Left cardiac atrium (tissue), 4 donors: ENCODE measurements at regions not wholly inside any gene's neighbourhood (a gene's known extent, or its start where the extent isn't known, plus 50 kb on each side); places are given as distances from the start of the nearest gene placed in this dataset.

ENCODE experiments used
- ATAC-seq, 2 donors: fragments of 200-7000 bp; cut with Tn5 transposase; one replicate each; pipeline ENCODE4 v1.9.1; 2020; ENCODE audit warnings: mild to moderate bottlenecking in 2 of 2, moderate library complexity in 2 of 2
- DNase-seq: peaks from one replicate; pipeline ENCODE4 v3.0.0-alpha.2; 2020
- intact Hi-C, 2 donors: fragments of 100-400 bp; cut with DNase I; formaldehyde crosslinking; loops; one replicate each; pipeline versions ENCODE4 v1.14.1 to v1.15.1; 2022 to 2023
- donor health status: DM: no; HTN: yes; CAD: no.
- donor health status: DM: no; HTN: yes; CAD: no; lungs with severe emphysema.
- donor health status: DM: yes; HTN: yes; CAD: no.
- donor health status: Dilated cardiomyopathy.

DNA sequence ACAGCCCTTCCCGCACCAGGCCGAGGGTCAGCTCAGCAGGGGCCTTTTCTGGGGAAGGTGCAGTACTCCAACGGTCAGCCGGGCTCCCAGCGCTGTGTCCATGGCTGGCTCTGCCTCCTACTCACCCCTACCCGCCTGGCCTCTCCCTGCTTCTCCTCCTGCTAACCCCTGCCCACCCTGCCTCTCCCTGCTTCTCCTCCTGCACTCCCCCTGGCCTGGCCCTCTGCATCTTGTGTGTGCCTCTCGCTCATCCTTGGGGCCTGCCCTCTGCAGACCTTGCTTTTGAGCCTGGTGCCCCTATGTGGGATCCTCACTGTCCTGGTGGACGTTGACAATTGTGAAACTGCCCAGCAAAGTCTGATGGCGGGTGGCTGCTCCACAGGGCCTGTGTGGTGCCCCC is 274.6 kb upstream of the IRX2 start:
- intact Hi-C loops: no loop called here
- no peak for DNase-seq
- ATAC-seq: no peak

- ATAC-seq (no peak), DNase-seq (no peak)
- intact Hi-C loops: no loop called here
These were observed 273.9 kb upstream of the IRX2 start for GRCh38 chr5:3025392-3025791.

GRCh38 chr5:3024976-3025375 is 273.5 kb upstream of the IRX2 start:
- intact Hi-C loops: no loop called here
- DNase-seq: no peak
- no peak for ATAC-seq

DNA sequence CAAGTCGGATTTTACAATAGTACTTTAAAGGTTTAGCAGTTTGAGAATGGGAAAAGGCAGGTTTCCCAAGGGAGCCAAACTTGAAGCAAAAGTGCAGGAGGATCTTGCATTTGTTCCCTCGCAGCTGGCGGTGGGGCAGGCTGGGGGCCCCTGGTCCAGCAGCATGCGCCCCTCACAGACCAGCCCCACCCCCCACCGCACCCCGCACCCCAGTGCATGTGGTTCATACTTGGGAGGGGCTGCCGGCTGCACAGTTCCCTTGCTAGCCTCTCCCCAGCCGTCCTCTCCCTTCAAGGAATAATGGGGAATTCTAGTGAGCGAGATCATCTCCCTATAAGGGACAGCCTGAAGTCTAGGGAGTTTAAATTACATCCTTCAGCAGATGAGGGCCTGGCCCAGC is 273.1 kb upstream of the IRX2 start:
- DNase-seq (no peak), ATAC-seq (no peak)
- intact Hi-C loops: no loop called here

GRCh38 chr5:3024126-3024525 is 272.6 kb upstream of the IRX2 start:
- intact Hi-C loops: no loop called here
- no peak for ATAC-seq
- no peak for DNase-seq

GRCh38 chr5:3023656-3024055 is 272.2 kb upstream of the IRX2 start:
- intact Hi-C loops: no loop called here

DNA sequence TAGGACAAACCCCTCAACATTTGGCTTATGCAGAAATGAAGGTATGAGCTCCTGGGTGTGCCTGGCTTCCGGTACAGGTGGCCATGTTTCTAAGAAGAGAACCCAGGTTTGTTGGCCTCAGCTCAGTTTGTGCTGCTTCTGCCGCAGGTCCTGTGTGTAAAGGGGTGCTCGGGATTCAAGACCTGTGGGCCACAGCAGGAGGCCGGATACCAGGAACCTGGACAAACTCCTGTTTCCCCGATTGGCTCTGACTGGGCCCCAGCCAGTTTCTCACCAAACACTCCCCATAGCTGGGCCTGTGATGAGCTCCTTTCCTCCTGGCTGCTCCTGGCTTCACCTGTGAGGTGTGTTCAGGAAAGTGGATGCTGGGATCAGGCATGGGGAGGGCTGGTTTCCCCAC is 271.2 kb upstream of the IRX2 start:
- ATAC-seq (no peak), DNase-seq (no peak)
- intact Hi-C loops: no loop called here

More at GRCh38 chr5:3023656-3024055, 272.2 kb upstream of the IRX2 start:
- DNase-seq (no peak), ATAC-seq (no peak)

DNA sequence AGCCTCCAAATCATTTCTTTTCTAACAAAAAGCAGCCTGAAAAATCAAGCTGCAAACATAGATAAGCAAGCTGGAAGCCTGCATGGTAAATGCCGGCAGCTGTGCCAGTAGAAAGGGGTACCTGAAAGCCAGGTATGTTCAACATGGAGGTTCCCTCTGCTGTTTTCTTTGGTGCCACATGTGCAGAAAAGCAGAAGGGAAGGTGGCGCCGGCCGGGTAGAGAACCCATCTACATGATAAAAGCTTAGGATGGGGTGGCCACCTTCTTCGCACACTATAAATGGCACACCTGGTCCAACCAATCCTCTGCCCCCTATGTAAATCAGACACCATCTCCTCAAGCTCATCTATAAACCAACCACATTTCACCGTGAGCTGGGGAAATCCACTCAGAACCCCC is 268.9 kb upstream of the IRX2 start:
- ATAC-seq: no peak
- no peak for DNase-seq
- intact Hi-C loops: no loop called here

GRCh38 chr5:3019045-3019444 is 267.6 kb upstream of the IRX2 start:
- no peak for ATAC-seq
- intact Hi-C loops: no loop called here
- DNase-seq: no peak

DNA sequence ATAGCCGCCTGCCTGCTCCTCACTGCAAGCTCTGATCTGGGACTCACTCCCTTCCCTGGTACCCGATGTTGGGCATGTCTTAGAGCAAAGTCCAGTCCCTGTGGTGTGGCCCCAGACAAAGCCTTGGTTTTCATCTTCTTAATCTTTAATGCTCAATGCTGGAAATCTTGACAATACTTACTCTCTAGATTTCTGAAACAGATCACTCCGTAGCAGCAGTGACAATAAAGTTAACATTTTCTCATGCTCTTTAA is 260.2 kb upstream of the IRX2 start:
- intact Hi-C loops: no loop called here
- ATAC-seq: no peak
- no peak for DNase-seq

- intact Hi-C loops: no loop called here
- DNase-seq: no peak
- no peak for ATAC-seq
These were observed 259.7 kb upstream of the IRX2 start for GRCh38 chr5:3010953-3011763.

DNA sequence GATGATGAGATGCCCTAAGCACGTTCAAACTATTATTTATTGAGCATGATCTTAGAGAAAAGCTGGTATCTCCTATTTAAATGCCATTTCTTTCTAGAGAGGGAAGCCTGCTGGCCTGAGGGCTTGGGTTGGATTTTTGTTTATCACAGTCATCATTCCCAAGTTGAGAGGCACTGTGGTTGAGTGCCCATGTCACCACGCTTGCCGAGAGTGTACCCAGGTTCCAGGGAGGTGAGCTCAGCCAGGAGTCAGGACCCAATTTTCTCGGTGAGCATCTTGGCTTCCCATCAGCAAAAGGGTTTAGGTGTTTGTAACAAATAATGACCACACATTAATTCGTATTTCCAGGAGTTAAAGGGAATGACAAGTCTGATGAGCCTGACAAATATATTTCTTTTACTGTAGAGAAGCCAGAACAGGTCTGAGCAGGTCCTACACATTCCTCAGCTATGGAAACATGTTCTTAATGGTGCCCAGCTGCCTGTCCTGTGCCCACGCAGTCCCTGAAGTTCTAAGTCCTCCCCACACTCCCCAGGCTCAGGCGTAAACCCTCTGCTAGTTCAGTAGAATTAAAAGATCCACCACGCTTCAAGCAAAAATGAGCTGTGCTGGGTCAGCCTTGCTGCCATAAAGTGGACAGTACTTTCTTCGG is 258.9 kb upstream of the IRX2 start:
- ATAC-seq: no peak
- no peak for DNase-seq
- intact Hi-C loops: no loop called here

DNA sequence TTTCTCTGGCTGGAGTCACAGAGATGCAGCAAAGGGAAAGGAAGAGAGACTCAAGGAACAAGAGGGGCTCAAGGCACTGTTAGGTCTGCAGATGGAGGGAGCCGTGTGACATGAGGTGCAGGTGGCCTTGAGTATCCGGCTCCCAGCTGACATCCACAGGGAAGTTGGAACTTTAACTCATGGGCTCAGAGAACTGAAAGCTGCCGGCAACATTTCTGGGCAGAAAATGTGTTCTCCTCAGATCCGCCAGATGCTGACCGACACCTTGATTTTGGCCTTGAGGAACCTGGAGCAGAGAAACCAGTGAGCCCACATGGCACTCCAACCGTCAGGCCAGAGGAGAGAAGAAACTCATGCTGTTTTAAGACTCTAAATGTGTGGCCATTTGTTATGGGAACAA is 258.1 kb upstream of the IRX2 start:
- intact Hi-C loops: no loop called here
- DNase-seq (no peak), ATAC-seq (no peak)

DNA sequence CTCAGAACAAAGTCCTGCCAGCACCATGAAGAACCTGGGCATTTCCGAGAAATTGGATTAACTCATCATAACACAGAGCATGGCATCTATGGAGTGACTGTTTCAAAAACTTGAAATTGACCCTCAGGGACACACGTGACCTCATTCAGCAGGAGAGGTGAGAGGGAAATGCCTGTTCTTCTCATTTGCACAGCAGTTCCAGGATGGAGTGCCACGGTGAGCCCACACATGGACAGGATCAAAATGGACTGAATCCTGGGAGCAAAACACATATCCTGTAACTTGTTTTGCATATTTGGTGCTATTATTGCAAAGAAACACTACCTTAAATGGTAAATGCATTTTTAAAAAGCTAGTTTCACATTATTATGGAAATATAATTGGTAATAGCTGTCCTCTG is 256.1 kb upstream of the IRX2 start:
- ATAC-seq (no peak), DNase-seq (no peak)
- intact Hi-C loops: no loop called here

DNA sequence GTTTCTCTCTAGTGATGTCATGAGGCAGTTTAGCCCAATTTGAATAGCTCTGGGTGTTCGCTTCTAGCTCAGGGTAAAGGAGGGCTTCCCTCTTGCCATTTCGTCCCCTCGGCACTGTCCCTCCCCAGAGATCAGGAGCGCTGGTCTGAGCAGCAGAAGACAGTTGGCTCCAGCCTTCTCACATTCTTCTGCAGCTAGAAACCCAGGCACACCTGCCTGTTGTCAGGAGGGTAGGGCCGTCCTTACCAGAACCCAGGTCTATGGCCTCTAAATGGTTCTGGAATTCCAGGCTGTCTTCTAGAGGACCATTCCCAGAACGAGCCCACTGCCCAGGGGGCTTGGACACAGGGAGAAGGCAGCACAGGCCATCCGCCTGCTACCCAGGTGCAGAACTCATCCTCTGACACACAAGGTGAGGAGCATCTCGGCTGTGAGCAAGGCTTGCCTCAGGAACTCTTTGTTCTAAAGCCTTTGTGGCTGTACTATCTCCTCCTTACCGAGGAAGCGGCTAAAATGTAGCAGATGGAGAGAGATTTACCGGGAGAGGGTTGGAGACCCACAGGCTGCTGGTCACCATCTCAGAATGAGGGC is 255.6 kb upstream of the IRX2 start:
- ATAC-seq (no peak), DNase-seq (no peak)
- intact Hi-C loops: no loop called here

GRCh38 chr5:3006526-3006925 is 255.0 kb upstream of the IRX2 start:
- intact Hi-C loops: no loop called here
- DNase-seq: no peak
- no peak for ATAC-seq

GRCh38 chr5:3004361-3005080 is 253.0 kb upstream of the IRX2 start:
- intact Hi-C loops: no loop called here
- ATAC-seq (no peak), DNase-seq (no peak)

- no peak for DNase-seq
- intact Hi-C loops: no loop called here
- no peak for ATAC-seq
These were observed 250.8 kb upstream of the IRX2 start for GRCh38 chr5:3002230-3002629.

- DNase-seq: no peak
- intact Hi-C loops: no loop called here
- no peak for ATAC-seq
These were observed 249.2 kb upstream of the IRX2 start for GRCh38 chr5:3000631-3001030.

- no peak for ATAC-seq
- intact Hi-C loops: no loop called here
- DNase-seq: no peak
These were observed 248.4 kb upstream of the IRX2 start for GRCh38 chr5:2999926-3000325.

DNA sequence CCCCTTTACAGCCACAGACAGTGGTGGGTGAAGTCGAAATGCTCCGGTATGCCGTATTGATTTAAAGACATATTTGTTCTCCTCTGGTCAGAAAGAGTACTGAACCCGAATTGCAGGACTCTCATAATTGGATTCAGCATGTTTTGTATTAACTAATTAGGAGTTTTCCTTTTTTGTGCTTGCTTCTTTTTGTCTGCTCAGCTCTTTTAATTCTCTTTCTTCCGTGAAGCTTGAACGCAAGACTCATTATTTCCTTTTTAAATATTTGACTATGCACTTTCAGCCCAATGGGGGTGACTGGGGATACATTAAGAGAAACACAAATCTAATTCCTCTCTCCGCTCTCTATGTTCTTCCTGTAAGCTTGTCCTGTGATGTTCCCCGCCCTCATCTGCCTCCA is 246.6 kb upstream of the IRX2 start:
- DNase-seq: no peak
- intact Hi-C loops: no loop called here
- ATAC-seq: no peak
